H54 (cell line): ENCODE measurements at regions not wholly inside any gene's neighbourhood (a gene's known extent, or its start where the extent isn't known, plus 50 kb on each side); places are given as distances from the start of the nearest gene placed in this dataset.

ENCODE experiments used
- DNase-seq: peaks from one replicate; pipeline ENCODE4 v3.0.0; 2011; ENCODE audit warnings: low spot score, mixed read lengths; ENCODE audit not compliant: insufficient read length
- FAIRE-seq: peaks from 3 replicates; lab custom pipeline; 2011; peaks lifted over from hg19 to GRCh38; lab: Jason Lieb, UNC
- POLR2A ChIP-seq: IDR thresholded peaks from 2 replicates; pipeline ENCODE4 v1.6.1; 2011; ENCODE audit warnings: low read depth, mild to moderate bottlenecking, low read length

DNA sequence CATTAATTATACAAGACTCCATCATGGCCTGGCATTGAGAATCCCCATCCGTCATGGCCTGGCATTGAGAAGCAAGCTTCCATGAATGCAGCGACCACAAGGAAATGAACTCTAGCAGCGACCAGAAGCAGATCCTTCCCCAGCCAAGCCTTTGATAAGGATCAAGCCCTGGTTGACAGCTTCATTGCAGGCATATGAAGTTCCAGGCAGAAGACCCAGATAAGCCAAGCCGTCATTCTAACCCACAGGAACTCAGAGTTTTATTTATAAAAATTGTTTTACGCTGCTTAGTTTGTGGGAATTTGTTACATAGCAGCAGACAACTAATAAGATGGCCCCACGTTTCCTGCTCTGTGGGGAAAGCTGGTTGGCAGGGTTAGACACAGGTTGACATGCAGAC lies 642.3 kb downstream of the GATA3 start:
- DNase-seq (no peak), FAIRE-seq (no peak)
- TF ChIP-seq POLR2A: no peak

DNA sequence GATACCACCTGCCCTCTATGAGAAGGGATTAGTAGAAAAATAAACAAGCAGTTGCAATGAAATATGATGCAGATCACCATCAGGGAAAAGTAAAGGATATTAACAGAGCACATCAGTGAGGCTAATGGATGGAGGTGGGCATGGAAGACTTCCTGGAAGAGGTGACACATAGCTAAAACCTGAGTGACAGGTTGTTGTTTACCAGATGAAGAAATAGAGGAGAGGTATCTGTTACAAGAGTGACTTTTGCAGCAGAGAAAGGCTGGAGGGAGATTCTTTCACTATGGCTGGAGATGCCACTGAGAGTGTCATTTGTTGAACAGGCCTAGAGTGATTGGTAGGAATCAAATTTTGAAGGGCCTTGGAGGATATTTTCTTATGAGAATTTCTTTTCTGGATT lies 646.2 kb downstream of the GATA3 start:
- TF ChIP-seq POLR2A: no peak
- no peak for FAIRE-seq
- DNase-seq: no peak

DNA sequence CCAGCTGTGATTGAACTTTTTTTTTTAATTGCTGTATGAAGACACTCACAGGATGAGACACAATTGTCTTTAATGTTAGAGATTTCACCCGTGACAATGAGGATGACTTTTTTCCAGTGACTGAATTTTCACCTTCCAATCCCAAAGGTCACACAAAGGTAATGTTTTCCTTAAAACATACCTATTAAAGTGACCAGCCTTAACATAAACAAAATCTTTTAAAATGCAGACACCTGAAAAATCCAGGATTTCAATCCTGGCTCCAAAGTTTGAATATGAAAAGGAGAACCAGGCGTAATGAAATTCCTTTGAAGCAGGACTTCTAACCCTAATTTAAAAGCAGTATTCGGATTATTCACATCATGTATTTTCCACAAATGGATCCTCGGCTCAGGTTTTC lies 647.7 kb downstream of the GATA3 start:
- FAIRE-seq: no peak
- TF ChIP-seq POLR2A: no peak

DNA sequence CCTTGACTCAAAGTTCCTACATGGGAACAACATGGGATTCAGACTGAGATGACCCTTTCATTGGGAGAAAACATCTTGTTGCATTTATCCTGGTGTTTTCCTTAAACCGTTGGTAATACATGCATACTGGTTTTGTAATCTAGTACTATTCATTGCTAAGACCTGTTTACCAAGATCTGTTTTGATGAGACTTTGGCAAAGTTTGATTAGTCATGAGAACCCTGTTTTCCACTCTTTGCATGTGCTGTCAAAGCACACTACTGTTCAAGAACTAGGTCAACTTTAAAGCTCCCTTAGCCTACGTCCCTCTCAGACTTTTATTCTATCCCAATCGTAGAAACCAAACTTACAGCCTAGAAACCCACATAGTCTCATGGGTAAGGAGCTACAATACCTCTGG lies 650.9 kb downstream of the GATA3 start:
- FAIRE-seq (no peak), DNase-seq (no peak)
- TF ChIP-seq POLR2A: no peak

More for the DNA sequence above, 647.7 kb downstream of the GATA3 start:
- DNase-seq: no peak

DNA sequence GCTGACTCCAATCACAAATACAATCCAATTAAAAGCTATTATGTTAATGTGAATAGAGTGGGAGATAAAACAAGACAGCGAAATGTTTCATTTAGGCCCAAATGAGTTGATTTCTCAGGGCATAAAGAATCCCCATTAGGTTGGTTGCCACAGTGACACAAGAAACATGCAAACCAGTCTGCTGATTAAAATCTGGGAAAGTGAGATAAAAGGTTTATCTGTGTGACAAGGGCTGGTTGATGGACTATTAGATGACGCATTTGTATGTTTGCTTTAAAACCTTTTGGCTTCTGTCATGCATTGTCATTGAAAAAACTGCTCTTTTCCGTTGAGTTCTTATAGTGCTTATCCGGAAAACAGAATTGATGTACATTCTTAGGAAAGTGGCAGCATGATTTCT lies 658.2 kb downstream of the GATA3 start:
- no peak for FAIRE-seq
- no peak for DNase-seq
- TF ChIP-seq POLR2A: no peak

DNA sequence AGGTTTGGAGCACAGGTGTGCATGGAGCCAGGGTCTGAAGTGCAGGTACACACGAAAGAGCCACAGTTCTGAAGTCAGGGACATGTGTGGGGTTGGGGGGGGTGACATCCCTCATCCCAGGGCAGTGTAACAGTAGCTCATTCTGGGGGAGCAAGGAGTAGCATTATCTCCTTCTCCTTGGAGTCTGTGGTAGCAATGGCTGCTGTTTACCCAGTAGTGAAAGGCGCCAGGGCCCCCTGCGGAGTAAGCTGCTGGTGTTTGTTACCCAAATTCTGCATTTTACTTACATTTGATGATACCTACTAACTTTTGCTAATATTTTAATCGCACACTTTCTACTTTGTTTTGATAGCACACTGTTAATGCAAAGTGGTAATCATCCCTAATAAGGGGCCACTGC lies 665.5 kb downstream of the GATA3 start:
- no peak for DNase-seq
- no peak for TF ChIP-seq POLR2A
- FAIRE-seq: no peak

DNA sequence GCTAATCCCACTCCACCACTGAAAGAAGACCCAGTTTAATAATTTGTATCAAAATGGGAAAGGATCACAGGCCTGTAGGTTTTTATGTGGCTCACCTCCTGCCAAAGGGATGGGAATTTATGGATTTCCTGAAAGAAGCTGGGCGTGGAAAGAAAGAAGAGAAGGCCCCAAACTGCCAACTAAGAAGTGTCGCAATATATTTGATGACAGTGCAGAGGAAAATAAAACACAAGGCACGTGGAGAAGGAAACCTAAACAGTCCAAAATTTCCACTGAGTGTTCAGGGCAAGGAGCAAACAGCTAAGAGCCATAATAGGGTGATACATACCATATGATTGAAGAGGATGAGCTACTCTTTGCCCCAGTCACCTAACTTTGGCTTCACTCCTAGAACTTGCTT lies 667.2 kb downstream of the GATA3 start:
- no peak for FAIRE-seq
- no peak for DNase-seq
- TF ChIP-seq POLR2A: no peak

DNA sequence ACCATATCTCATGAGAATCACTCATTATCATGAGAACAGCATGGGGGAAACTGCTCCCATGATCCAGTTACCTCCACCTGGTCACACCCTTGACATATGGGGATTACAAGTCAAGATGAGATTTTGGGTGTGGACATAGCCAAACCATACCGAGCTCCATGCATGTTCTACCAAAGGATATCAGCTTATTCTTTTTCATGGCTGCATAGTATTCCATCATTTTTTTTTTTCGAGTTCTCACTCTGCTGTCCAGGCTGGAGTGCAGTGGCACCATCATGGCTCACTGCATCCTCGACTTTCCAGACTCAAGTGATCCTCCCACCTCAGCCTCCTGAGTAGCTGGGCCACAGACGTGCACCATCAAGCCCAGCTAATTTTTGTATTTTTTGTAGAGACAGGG lies 668.3 kb downstream of the GATA3 start:
- FAIRE-seq: no peak
- no peak for DNase-seq
- TF ChIP-seq POLR2A: no peak

DNA sequence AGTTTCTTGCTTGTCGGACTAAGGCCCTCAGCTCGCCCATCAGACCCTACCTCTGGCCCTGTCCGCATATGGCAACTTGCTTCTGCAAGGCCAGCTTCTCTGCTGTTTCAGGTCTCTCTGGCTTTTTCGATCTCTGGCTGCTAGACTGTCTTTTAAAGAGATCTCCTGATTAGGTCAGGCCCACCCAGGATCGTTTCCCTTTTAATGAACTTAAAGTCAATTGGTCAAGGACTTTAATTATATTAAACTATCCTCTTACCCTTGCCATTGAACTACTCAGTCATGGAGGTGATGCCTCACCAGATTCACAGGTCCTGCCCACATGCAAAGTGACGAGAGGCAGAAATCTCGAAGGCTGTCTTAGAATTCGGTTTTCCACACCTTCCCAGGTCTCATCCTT lies 670.9 kb downstream of the GATA3 start:
- no peak for DNase-seq
- FAIRE-seq: no peak
- no peak for TF ChIP-seq POLR2A

DNA sequence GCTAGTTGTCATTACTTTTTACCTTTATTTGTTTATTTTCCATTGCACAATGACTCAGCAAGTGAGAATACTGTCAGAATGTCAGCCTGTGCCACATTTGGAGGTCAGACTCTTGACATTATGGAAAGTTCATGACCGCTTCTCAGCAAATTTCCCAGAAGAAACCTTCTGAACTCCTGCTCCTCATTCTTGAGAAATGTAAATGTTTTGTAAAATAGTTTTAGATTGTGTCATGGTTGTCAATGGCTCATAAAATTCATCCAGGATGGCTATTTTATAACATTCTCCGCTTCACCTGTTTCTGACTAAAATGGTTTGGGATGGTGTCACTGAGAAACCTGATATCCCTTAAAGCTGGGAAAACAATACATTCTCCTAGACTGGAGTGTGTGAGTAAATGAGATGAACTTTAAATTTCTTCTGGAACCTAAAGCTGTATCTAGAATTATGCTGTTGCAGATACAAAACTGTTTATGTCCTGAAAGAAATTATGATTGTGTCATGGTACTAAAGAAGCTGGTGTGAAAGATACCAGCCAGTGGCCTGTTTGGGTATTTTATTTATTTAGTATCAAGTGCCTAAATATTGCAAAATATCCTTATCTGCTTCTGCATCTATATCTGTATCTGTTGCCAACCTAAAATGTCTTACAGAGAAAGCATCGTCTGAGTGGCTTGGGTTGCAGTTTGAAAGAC lies 671.7 kb downstream of the GATA3 start:
- FAIRE-seq (no peak), DNase-seq (no peak)
- no peak for TF ChIP-seq POLR2A

DNA sequence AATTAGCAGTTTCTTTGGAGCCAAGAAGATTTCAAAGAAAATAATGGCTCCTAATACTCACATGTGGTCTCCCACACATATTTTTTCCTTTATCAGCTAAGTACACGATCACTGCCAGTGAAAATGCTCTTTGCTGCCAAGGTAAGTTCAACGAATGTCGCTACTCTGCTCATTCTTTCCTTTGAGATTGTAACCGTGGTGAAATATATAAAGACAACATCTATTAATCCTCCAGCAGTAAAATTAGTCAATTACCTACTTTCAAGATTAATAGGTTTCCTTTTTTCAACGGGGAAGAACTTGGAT lies 672.2 kb downstream of the GATA3 start:
- FAIRE-seq (no peak), DNase-seq (no peak)
- TF ChIP-seq POLR2A: no peak

DNA sequence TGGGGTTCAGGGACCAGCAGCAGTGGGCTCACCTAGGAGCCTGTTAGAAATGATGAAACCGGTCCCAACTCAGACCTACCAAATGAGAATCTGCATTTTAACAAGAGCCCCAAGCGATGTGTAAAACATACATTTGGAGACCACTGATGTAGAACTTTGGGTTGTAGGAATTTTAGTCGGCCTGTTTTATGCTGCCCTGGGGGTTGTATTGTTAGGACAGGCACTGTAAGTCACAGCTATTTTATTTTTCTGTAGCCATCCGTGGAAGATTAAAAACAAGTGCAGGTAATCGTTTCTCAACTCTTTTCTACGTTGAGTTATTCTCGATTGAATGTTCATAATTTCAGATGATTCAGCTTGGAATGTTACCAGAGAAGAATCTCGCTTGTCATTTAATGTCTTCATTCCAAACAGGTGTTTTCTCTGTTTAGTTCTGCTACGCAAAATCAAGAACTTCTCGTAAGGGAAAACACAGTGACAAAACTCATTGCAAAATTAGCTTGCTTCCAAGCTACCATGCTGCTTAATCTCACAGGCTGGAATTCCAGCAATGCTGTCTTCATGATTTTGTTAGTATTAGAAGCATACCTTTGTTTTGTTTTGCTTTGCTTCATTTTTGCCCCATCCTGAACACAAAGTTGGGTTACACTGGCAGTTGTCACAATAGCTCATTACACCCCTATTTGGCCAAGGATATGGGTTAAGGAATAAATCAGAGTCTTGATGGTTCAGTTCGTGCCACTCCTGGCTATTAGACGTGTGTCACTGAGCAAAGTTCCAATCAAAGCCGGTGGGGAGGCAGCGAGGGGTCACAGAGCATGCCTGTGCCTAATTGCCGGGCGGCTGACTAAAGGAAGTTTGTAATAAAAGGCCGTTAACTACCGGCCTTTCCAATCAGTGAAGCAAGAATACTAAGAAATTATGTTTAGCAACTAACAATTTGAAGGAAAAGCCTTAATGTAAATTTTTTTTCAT lies 676.9 kb downstream of the GATA3 start:
- DNase-seq: no peak
- TF ChIP-seq POLR2A: no peak
- no peak for FAIRE-seq

DNA sequence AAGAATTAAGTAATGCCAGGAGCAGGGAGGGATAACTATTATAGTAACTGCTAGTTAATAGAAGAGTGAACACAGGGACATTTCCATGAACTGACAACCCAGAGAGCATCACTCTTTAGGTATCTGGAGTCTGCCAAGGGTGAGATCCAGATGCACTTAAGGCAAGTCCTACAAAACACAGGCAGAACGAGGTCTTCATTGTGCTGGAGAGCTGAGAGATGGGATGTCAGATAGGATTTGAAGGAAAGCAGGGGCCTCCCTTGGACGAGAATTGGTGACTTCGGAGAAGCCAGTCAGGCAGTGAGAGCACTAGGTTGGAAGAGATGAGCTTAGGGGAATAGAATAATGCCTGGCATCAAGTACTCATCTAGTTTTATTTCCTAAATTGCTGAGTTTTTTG lies 684.5 kb downstream of the GATA3 start:
- TF ChIP-seq POLR2A: no peak
- no peak for FAIRE-seq
- DNase-seq: no peak

DNA sequence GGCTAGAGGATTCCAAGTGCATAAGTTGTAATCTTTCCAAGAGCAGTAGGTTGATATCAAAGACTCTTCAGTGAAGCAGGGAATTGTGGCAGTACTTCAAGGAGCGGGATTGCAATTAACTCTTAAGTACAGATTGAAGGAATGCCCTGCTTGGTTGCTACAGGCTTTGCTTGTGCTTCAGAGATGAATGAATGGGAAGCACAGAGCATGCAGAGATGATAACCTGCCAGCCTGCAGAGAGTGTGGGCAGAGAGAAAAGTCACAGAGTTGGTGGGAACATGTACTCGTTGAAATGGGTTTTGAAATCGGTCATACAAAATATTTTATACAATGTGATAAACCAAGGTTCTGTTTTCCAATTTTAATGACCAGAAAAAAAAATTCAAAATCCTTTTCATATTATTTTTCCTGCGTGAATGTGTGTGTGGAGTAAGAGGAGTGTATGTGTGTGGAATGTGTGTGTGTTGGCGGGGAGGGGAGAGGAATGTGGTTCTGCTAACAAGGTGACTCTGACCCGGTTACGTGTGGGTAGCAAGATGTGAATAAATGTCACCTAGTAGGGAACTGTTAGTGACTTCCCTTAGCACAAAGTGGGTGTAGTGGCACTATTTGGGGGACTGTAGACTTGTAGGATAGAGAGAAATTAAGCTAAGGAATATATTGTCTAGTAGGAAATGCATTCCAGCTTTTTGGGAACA lies 697.8 kb downstream of the GATA3 start:
- no peak for TF ChIP-seq POLR2A
- DNase-seq (no peak), FAIRE-seq (no peak)
